Natural killer cell treated with Interleukin-12 subunit alpha and Interleukin-12 subunit beta and Interleukin-15 and Interleukin-18, amount 100 ng/mL, for 72 hours (primary cell): ENCODE measurements at regions not wholly inside any gene's neighbourhood (a gene's known extent, or its start where the extent isn't known, plus 50 kb on each side); places are given as distances from the start of the nearest gene placed in this dataset.

Experiments
- ATAC-seq, 2 donors: fragments of 150-1000 bp; cut with Tn5 transposase in 1 of 2; sonication (Bioruptor Pico), chemical (Tn5 transposase) in 1 of 2; 2 replicates each; pipeline ENCODE4 v1.10.0; 2021
- DNase-seq: peaks from one replicate; pipeline ENCODE4 v3.0.0; 2022; ENCODE audit warnings: low spot score
- H3K27ac Mint-ChIP-seq, 2 donors: 1 replicate in 1 of 2; 2 replicates in 1 of 2; pipeline ENCODE4 v1.8.0; 2022; ENCODE audit warnings: mixed read lengths in 2 of 2, mild to moderate bottlenecking in 1 of 2, moderate library complexity in 1 of 2
- H3K27me3 Mint-ChIP-seq, 2 donors: 1 replicate in 1 of 2; 2 replicates in 1 of 2; pipeline ENCODE4 v1.8.0; 2022; ENCODE audit warnings: mixed read lengths in 2 of 2
- H3K36me3 Mint-ChIP-seq: one replicate; pipeline ENCODE4 v1.8.0; 2022; ENCODE audit warnings: mixed read lengths
- H3K4me1 Mint-ChIP-seq, 2 donors: 1 replicate in 1 of 2; 2 replicates in 1 of 2; pipeline ENCODE4 v1.8.0; 2022; ENCODE audit warnings: low read depth in 2 of 2, mixed read lengths in 2 of 2, mild to moderate bottlenecking in 1 of 2
- H3K4me3 Mint-ChIP-seq: one replicate; pipeline ENCODE4 v1.8.0; 2022; ENCODE audit warnings: mixed read lengths
- H3K9me3 Mint-ChIP-seq: 2 replicates; pipeline ENCODE4 v1.8.0; 2022; ENCODE audit warnings: mixed read lengths

- Mint-ChIP-seq H3K4me1 (no peaks in the 10 kb centered on the region), H3K36me3 (peaks cover 7% of the 10 kb centered on the region), H3K9me3 (no peaks in the 10 kb centered on the region), H3K27ac (no peak overlapping the region), H3K27me3 (no peaks in the 10 kb centered on the region), H3K4me3 (no peak overlapping the region)
- DNase-seq, result no peak
- ATAC-seq, result no peak
Observed at GRCh38 chr1:58430421-58431275, 115.9 kb downstream of the OMA1 start.

GRCh38 chr1:58426918-58427317 is 119.6 kb downstream of the OMA1 start:
- H3K9me3 Mint-ChIP-seq, result no peaks in the 10 kb centered on the region
- peaks cover 7% of the 10 kb centered on the region for H3K36me3 Mint-ChIP-seq
- H3K4me1 Mint-ChIP-seq, result no peaks in the 10 kb centered on the region
- no peak overlapping the region for H3K4me3 Mint-ChIP-seq
- DNase-seq (no peak), ATAC-seq (peak in 1 of 2 donors; percentile 32)
- no peak overlapping the region for H3K27ac Mint-ChIP-seq
- no peaks in the 10 kb centered on the region for H3K27me3 Mint-ChIP-seq

- Mint-ChIP-seq H3K4me3 (no peak overlapping the region), H3K27ac (no peak overlapping the region), H3K36me3 (peaks cover 7% of the 10 kb centered on the region), H3K4me1 (no peaks in the 10 kb centered on the region), H3K27me3 (no peaks in the 10 kb centered on the region), H3K9me3 (no peaks in the 10 kb centered on the region)
- ATAC-seq, result no peak
- no peak for DNase-seq
Observed at GRCh38 chr1:58422436-58422835, 124.1 kb downstream of the OMA1 start.

- Mint-ChIP-seq H3K27me3 (no peaks in the 10 kb centered on the region), H3K36me3 (no peaks in the 10 kb centered on the region), H3K4me3 (no peak overlapping the region), H3K4me1 (no peaks in the 10 kb centered on the region), H3K27ac (no peak overlapping the region), H3K9me3 (no peaks in the 10 kb centered on the region)
- ATAC-seq (no peak), DNase-seq (no peak)
Observed at GRCh38 chr1:58418283-58419228, 128.0 kb downstream of the OMA1 start.

GRCh38 chr1:58412071-58412580 is 134.4 kb downstream of the OMA1 start:
- Mint-ChIP-seq H3K27me3 (peaks cover 0 to 13% of the 10 kb centered on the region in 2 donors), H3K9me3 (no peaks in the 10 kb centered on the region), H3K4me1 (no peaks in the 10 kb centered on the region), H3K27ac (no peak overlapping the region), H3K36me3 (no peaks in the 10 kb centered on the region), H3K4me3 (no peak overlapping the region)
- DNase-seq (no peak), ATAC-seq (no peak)

GRCh38 chr1:58409890-58410289 is 136.6 kb downstream of the OMA1 start:
- no peak overlapping the region for H3K27ac Mint-ChIP-seq
- no peaks in the 10 kb centered on the region for H3K36me3 Mint-ChIP-seq
- no peak for ATAC-seq
- H3K4me1 Mint-ChIP-seq, result no peaks in the 10 kb centered on the region
- no peak for DNase-seq
- peaks cover 0 to 17% of the 10 kb centered on the region in 2 donors for H3K27me3 Mint-ChIP-seq
- no peaks in the 10 kb centered on the region for H3K9me3 Mint-ChIP-seq
- no peak overlapping the region for H3K4me3 Mint-ChIP-seq

- Mint-ChIP-seq H3K9me3 (no peaks in the 10 kb centered on the region), H3K27ac (no peak overlapping the region), H3K27me3 (peaks cover 0 to 19% of the 10 kb centered on the region in 2 donors), H3K4me3 (no peak overlapping the region), H3K4me1 (no peaks in the 10 kb centered on the region), H3K36me3 (no peaks in the 10 kb centered on the region)
- no peak for ATAC-seq
- DNase-seq, result no peak
Observed at GRCh38 chr1:58409336-58409735, 137.2 kb downstream of the OMA1 start.

GRCh38 chr1:58406301-58407071 is 140.0 kb downstream of the OMA1 start:
- ATAC-seq (no peak), DNase-seq (no peak)
- Mint-ChIP-seq H3K4me1 (no peaks in the 10 kb centered on the region), H3K4me3 (no peak overlapping the region), H3K9me3 (no peaks in the 10 kb centered on the region), H3K27me3 (peaks cover 0 to 19% of the 10 kb centered on the region in 2 donors), H3K27ac (no peak overlapping the region), H3K36me3 (no peaks in the 10 kb centered on the region)

GRCh38 chr1:58405660-58406059 is 140.9 kb downstream of the OMA1 start:
- ATAC-seq, result no peak
- Mint-ChIP-seq H3K27me3 (peaks cover 0 to 19% of the 10 kb centered on the region in 2 donors), H3K9me3 (no peaks in the 10 kb centered on the region), H3K36me3 (no peaks in the 10 kb centered on the region), H3K27ac (no peak overlapping the region), H3K4me3 (no peak overlapping the region), H3K4me1 (no peaks in the 10 kb centered on the region)
- no peak for DNase-seq

- H3K27me3 Mint-ChIP-seq, result peaks cover 0 to 19% of the 10 kb centered on the region in 2 donors
- H3K4me3 Mint-ChIP-seq, result no peak overlapping the region
- no peak for ATAC-seq
- no peak for DNase-seq
- H3K36me3 Mint-ChIP-seq, result no peaks in the 10 kb centered on the region
- H3K4me1 Mint-ChIP-seq, result no peaks in the 10 kb centered on the region
- no peaks in the 10 kb centered on the region for H3K9me3 Mint-ChIP-seq
- no peak overlapping the region for H3K27ac Mint-ChIP-seq
Observed at GRCh38 chr1:58403894-58404293, 142.6 kb downstream of the OMA1 start.

GRCh38 chr1:58402444-58402843 is 144.1 kb downstream of the OMA1 start:
- Mint-ChIP-seq H3K4me3 (no peak overlapping the region), H3K4me1 (no peaks in the 10 kb centered on the region), H3K9me3 (no peaks in the 10 kb centered on the region), H3K27ac (no peak overlapping the region), H3K27me3 (peaks cover 0 to 7% of the 10 kb centered on the region in 2 donors), H3K36me3 (no peaks in the 10 kb centered on the region)
- ATAC-seq (no peak), DNase-seq (no peak)

- no peaks in the 10 kb centered on the region for H3K9me3 Mint-ChIP-seq
- DNase-seq (no peak), ATAC-seq (no peak)
- H3K36me3 Mint-ChIP-seq, result no peaks in the 10 kb centered on the region
- H3K27ac Mint-ChIP-seq, result no peak overlapping the region
- H3K4me3 Mint-ChIP-seq, result no peak overlapping the region
- H3K27me3 Mint-ChIP-seq, result peaks cover 0 to 6% of the 10 kb centered on the region in 2 donors
- no peaks in the 10 kb centered on the region for H3K4me1 Mint-ChIP-seq
Observed at GRCh38 chr1:58401991-58402390, 144.5 kb downstream of the OMA1 start.

GRCh38 chr1:58399176-58399575 is 147.3 kb downstream of the OMA1 start:
- no peaks in the 10 kb centered on the region for H3K36me3 Mint-ChIP-seq
- DNase-seq (no peak), ATAC-seq (no peak)
- no peaks in the 10 kb centered on the region for H3K4me1 Mint-ChIP-seq
- H3K27me3 Mint-ChIP-seq, result peaks cover 0 to 3% of the 10 kb centered on the region in 2 donors
- H3K4me3 Mint-ChIP-seq, result no peak overlapping the region
- H3K9me3 Mint-ChIP-seq, result no peaks in the 10 kb centered on the region
- no peak overlapping the region for H3K27ac Mint-ChIP-seq
